ENCODE measurements at regions not wholly inside any gene's neighbourhood (a gene's known extent, or its start where the extent isn't known, plus 50 kb on each side); places are given as distances from the start of the nearest gene placed in this dataset.

GRCh38 chrX:142052238-142052637, 148.5 kb downstream of the MAGEC1 start:
- no peaks in the 10 kb centered on the region for H3K9me3 ChIP-seq
- intact Hi-C loops (cut with DNase I; ENCODE audit: low total_unique reads) = no loop called here
- H3K27me3 ChIP-seq = no peaks in the 10 kb centered on the region
- H3K4me3 ChIP-seq = no peak overlapping the region
- H3K36me3 ChIP-seq (ENCODE audit: low read depth, missing control alignments) = no peaks in the 10 kb centered on the region
- WGBS, 2 donors = 86 to 100% methylated on average over 3 of the region's 3 CpGs
- TF ChIP-seq CTCF (IDR thresholded peaks at IDR 0.05) (no peak), POLR2A (IDR thresholded peaks at IDR 0.05) (no peak)
- no peaks in the 10 kb centered on the region for H3K4me1 ChIP-seq
- no peak overlapping the region for H3K27ac ChIP-seq
- DNase-seq = no peak

- Histone ChIP-seq H3K4me1 (no peaks in the 10 kb centered on the region), H3K36me3 (ENCODE audit: low read depth, missing control alignments) (no peaks in the 10 kb centered on the region), H3K27me3 (no peaks in the 10 kb centered on the region), H3K27ac (no peak overlapping the region), H3K9me3 (no peaks in the 10 kb centered on the region), H3K4me3 (no peak overlapping the region)
- DNase-seq = no peak
- WGBS, 2 donors = 91 to 98% methylated on average over 3 of the region's 3 CpGs
- TF ChIP-seq POLR2A (IDR thresholded peaks at IDR 0.05) = no peak
- TF ChIP-seq CTCF (IDR thresholded peaks at IDR 0.05) = no peak
- intact Hi-C loops (cut with DNase I; ENCODE audit: low total_unique reads) = no loop called here
Measured at GRCh38 chrX:142043196-142043595, 139.5 kb downstream of the MAGEC1 start.

GRCh38 chrX:142040906-142041305, 137.2 kb downstream of the MAGEC1 start:
- H3K27me3 ChIP-seq = no peaks in the 10 kb centered on the region
- no peaks in the 10 kb centered on the region for H3K4me1 ChIP-seq
- TF ChIP-seq POLR2A (IDR thresholded peaks at IDR 0.05) (no peak), CTCF (IDR thresholded peaks at IDR 0.05) (no peak)
- no peaks in the 10 kb centered on the region for H3K9me3 ChIP-seq
- no peak for DNase-seq
- H3K36me3 ChIP-seq (ENCODE audit: low read depth, missing control alignments) = no peaks in the 10 kb centered on the region
- WGBS, 2 donors = 83 to 95% methylated on average over 3 to 6 of the region's 6 CpGs
- no peak overlapping the region for H3K27ac ChIP-seq
- intact Hi-C loops (cut with DNase I; ENCODE audit: low total_unique reads) = no loop called here
- H3K4me3 ChIP-seq = no peak overlapping the region

- Histone ChIP-seq H3K27me3 (no peaks in the 10 kb centered on the region), H3K27ac (no peak overlapping the region), H3K4me1 (no peaks in the 10 kb centered on the region), H3K9me3 (no peaks in the 10 kb centered on the region), H3K36me3 (ENCODE audit: low read depth, missing control alignments) (no peaks in the 10 kb centered on the region), H3K4me3 (no peak overlapping the region)
- TF ChIP-seq CTCF (IDR thresholded peaks at IDR 0.05) (no peak), POLR2A (IDR thresholded peaks at IDR 0.05) (no peak)
- DNase-seq = no peak
- intact Hi-C loops (cut with DNase I; ENCODE audit: low total_unique reads) = no loop called here
Measured at GRCh38 chrX:142036116-142036515, 132.4 kb downstream of the MAGEC1 start.

- Histone ChIP-seq H3K27me3 (no peaks in the 10 kb centered on the region), H3K9me3 (no peaks in the 10 kb centered on the region), H3K36me3 (ENCODE audit: low read depth, missing control alignments) (no peaks in the 10 kb centered on the region), H3K4me1 (no peaks in the 10 kb centered on the region), H3K4me3 (no peak overlapping the region), H3K27ac (no peak overlapping the region)
- WGBS, 2 donors = 91 to 100% methylated on average over 1 of the region's 1 CpG
- TF ChIP-seq CTCF (IDR thresholded peaks at IDR 0.05) (no peak), POLR2A (IDR thresholded peaks at IDR 0.05) (no peak)
- intact Hi-C loops (cut with DNase I; ENCODE audit: low total_unique reads) = no loop called here
- no peak for DNase-seq
Measured at GRCh38 chrX:142005532-142005931, 101.8 kb downstream of the MAGEC1 start.

All from testis (tissue), 2 donors.